ENCODE measurements at regions not wholly inside any gene's neighbourhood (a gene's known extent, or its start where the extent isn't known, plus 50 kb on each side); places are given as distances from the start of the nearest gene placed in this dataset.

DNA sequence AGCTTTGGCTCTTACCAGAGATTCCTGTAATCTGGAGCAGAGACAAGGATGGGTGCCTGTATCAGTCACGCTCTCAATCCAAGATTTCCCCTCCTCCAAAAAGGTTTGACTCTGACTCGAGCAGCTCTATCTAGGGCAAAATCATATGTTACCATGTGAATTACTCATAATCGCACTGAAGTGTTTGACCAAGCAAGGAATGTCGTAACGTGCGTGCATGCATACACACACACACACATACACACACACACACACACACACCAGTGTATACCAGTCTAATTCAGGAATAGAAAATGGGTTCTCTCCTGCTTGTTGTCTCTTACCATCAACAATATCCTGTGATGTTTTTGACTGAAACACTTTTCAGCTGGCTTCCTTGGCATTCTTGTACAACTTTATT lies 835.1 kb downstream of the KCNJ2 start:
- Histone ChIP-seq H3K27ac (ENCODE audit: low read depth in 2 of 2, low read length in 2 of 2) (no peak overlapping the region), H3K36me3 (ENCODE audit: control insufficient read depth in 2 of 3, insufficient read depth in 3 of 3, low read length in 3 of 3) (no peaks in the 10 kb centered on the region), H3K27me3 (ENCODE audit: control insufficient read depth, insufficient read depth, low read length) (no peaks in the 10 kb centered on the region), H3K9me3 (ENCODE audit: control insufficient read depth in 2 of 3, insufficient read depth in 1 of 3, low read length in 3 of 3) (no peaks in the 10 kb centered on the region), H3K4me3 (ENCODE audit: low read length in 3 of 3) (no peak overlapping the region), H3K4me1 (ENCODE audit: control insufficient read depth in 2 of 3, insufficient read depth in 2 of 3, low read depth in 1 of 3, low read length in 3 of 3) (no peaks in the 10 kb centered on the region), H3K9ac (ENCODE audit: low read length in 3 of 3) (no peak overlapping the region)
- intact Hi-C loops (cut with DNase I): no loop called here
- TF ChIP-seq, protein P1, sequence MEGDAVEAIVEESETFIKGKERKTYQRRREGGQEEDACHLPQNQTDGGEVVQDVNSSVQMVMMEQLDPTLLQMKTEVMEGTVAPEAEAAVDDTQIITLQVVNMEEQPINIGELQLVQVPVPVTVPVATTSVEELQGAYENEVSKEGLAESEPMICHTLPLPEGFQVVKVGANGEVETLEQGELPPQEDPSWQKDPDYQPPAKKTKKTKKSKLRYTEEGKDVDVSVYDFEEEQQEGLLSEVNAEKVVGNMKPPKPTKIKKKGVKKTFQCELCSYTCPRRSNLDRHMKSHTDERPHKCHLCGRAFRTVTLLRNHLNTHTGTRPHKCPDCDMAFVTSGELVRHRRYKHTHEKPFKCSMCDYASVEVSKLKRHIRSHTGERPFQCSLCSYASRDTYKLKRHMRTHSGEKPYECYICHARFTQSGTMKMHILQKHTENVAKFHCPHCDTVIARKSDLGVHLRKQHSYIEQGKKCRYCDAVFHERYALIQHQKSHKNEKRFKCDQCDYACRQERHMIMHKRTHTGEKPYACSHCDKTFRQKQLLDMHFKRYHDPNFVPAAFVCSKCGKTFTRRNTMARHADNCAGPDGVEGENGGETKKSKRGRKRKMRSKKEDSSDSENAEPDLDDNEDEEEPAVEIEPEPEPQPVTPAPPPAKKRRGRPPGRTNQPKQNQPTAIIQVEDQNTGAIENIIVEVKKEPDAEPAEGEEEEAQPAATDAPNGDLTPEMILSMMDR (IDR thresholded peaks at IDR 0.05; ENCODE audit: borderline replicate concordance, extremely low read depth, insufficient read depth): no peak
- FAIRE-seq (no peak), DNase-seq (no peak)

DNA sequence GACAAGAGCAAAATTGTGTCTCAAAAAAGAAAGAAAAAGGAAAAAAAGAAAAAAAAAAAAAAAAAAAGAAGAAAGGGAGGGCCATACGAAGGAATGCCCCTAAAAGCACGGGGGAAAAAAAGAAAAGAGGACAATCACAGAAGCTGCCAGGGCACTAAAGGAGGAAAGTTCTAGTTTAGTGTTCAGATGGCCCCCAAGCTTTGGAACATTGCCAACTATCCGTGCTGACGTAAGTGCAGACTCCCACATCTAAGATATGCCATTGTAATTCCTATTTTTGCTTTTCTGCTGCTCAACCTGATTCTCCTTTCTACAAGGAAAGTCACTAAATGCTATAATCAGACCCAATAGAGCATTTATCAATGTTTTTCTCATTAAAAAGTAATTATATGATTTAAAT lies 842.1 kb downstream of the KCNJ2 start:
- Histone ChIP-seq H3K9ac (ENCODE audit: low read length in 3 of 3) (no peak overlapping the region), H3K4me3 (ENCODE audit: low read length in 3 of 3) (no peak overlapping the region), H3K36me3 (ENCODE audit: control insufficient read depth in 2 of 3, insufficient read depth in 3 of 3, low read length in 3 of 3) (no peaks in the 10 kb centered on the region), H3K9me3 (ENCODE audit: control insufficient read depth in 2 of 3, insufficient read depth in 1 of 3, low read length in 3 of 3) (no peaks in the 10 kb centered on the region), H3K27me3 (ENCODE audit: control insufficient read depth, insufficient read depth, low read length) (no peaks in the 10 kb centered on the region), H3K27ac (ENCODE audit: low read depth in 2 of 2, low read length in 2 of 2) (no peak overlapping the region), H3K4me1 (ENCODE audit: control insufficient read depth in 2 of 3, insufficient read depth in 2 of 3, low read depth in 1 of 3, low read length in 3 of 3) (no peaks in the 10 kb centered on the region)
- FAIRE-seq: no peak
- intact Hi-C loops (cut with DNase I): no loop called here
- DNase-seq: no peak
- TF ChIP-seq, protein P1 (IDR thresholded peaks at IDR 0.05; ENCODE audit: borderline replicate concordance, extremely low read depth, insufficient read depth): no peak

- no peak for DNase-seq
- Histone ChIP-seq H3K27ac (ENCODE audit: low read depth in 2 of 2, low read length in 2 of 2) (no peak overlapping the region), H3K4me3 (ENCODE audit: low read length in 3 of 3) (no peak overlapping the region), H3K9me3 (ENCODE audit: control insufficient read depth in 2 of 3, insufficient read depth in 1 of 3, low read length in 3 of 3) (no peaks in the 10 kb centered on the region), H3K36me3 (ENCODE audit: control insufficient read depth in 2 of 3, insufficient read depth in 3 of 3, low read length in 3 of 3) (no peaks in the 10 kb centered on the region), H3K9ac (ENCODE audit: low read length in 3 of 3) (no peak overlapping the region), H3K4me1 (ENCODE audit: control insufficient read depth in 2 of 3, insufficient read depth in 2 of 3, low read depth in 1 of 3, low read length in 3 of 3) (no peaks in the 10 kb centered on the region), H3K27me3 (ENCODE audit: control insufficient read depth, insufficient read depth, low read length) (no peaks in the 10 kb centered on the region)
- intact Hi-C loops (cut with DNase I): no loop called here
- no peak for FAIRE-seq
- TF ChIP-seq, protein P1 (IDR thresholded peaks at IDR 0.05; ENCODE audit: borderline replicate concordance, extremely low read depth, insufficient read depth): no peak
These were observed 850.4 kb downstream of the KCNJ2 start for GRCh38 chr17:71019699-71020098.

GRCh38 chr17:71022758-71023157 lies 853.4 kb downstream of the KCNJ2 start:
- Histone ChIP-seq H3K4me1 (ENCODE audit: control insufficient read depth in 2 of 3, insufficient read depth in 2 of 3, low read depth in 1 of 3, low read length in 3 of 3) (no peaks in the 10 kb centered on the region), H3K27ac (ENCODE audit: low read depth in 2 of 2, low read length in 2 of 2) (no peak overlapping the region), H3K27me3 (ENCODE audit: control insufficient read depth, insufficient read depth, low read length) (no peaks in the 10 kb centered on the region), H3K4me3 (ENCODE audit: low read length in 3 of 3) (no peak overlapping the region), H3K9ac (ENCODE audit: low read length in 3 of 3) (no peak overlapping the region), H3K9me3 (ENCODE audit: control insufficient read depth in 2 of 3, insufficient read depth in 1 of 3, low read length in 3 of 3) (no peaks in the 10 kb centered on the region), H3K36me3 (ENCODE audit: control insufficient read depth in 2 of 3, insufficient read depth in 3 of 3, low read length in 3 of 3) (no peaks in the 10 kb centered on the region)
- intact Hi-C loops (cut with DNase I): no loop called here
- DNase-seq (no peak), FAIRE-seq (no peak)
- TF ChIP-seq, protein P1 (IDR thresholded peaks at IDR 0.05; ENCODE audit: borderline replicate concordance, extremely low read depth, insufficient read depth): no peak

All from kidney (tissue), 13 donors.